ENCODE measurements at regions not wholly inside any gene's neighbourhood (a gene's known extent, or its start where the extent isn't known, plus 50 kb on each side); places are given as distances from the start of the nearest gene placed in this dataset.

GRCh38 chr5:125377141-125377540, 630.7 kb upstream of the ZNF608 start:
- no peak for DNase-seq (ENCODE audit: low read depth in 3 of 3)

- DNase-seq (ENCODE audit: low read depth in 3 of 3), result no peak
These were observed 634.9 kb upstream of the ZNF608 start for GRCh38 chr5:125381290-125381689.

- no peak for DNase-seq (ENCODE audit: low read depth in 3 of 3)
These were observed 637.6 kb upstream of the ZNF608 start for GRCh38 chr5:125384071-125384470.

- DNase-seq (ENCODE audit: low read depth in 3 of 3), result no peak
These were observed 643.9 kb upstream of the ZNF608 start for GRCh38 chr5:125390326-125390725.

- no peak for DNase-seq (ENCODE audit: low read depth in 3 of 3)
These were observed 646.9 kb upstream of the ZNF608 start for GRCh38 chr5:125393221-125393815.

GRCh38 chr5:125394661-125395280, 648.3 kb upstream of the ZNF608 start:
- no peak for DNase-seq (ENCODE audit: low read depth in 3 of 3)

GRCh38 chr5:125396462-125396861, 650.0 kb upstream of the ZNF608 start:
- DNase-seq (ENCODE audit: low read depth in 3 of 3), result no peak

GRCh38 chr5:125398466-125398865, 652.0 kb upstream of the ZNF608 start:
- no peak for DNase-seq (ENCODE audit: low read depth in 3 of 3)

- no peak for DNase-seq (ENCODE audit: low read depth in 3 of 3)
These were observed 653.4 kb upstream of the ZNF608 start for GRCh38 chr5:125399885-125400284.

- no peak for DNase-seq (ENCODE audit: low read depth in 3 of 3)
These were observed 655.5 kb upstream of the ZNF608 start for GRCh38 chr5:125401724-125402622.

GRCh38 chr5:125402787-125403186, 656.3 kb upstream of the ZNF608 start:
- no peak for DNase-seq (ENCODE audit: low read depth in 3 of 3)

GRCh38 chr5:125404056-125404455, 657.6 kb upstream of the ZNF608 start:
- no peak for DNase-seq (ENCODE audit: low read depth in 3 of 3)

GRCh38 chr5:125408448-125409233, 662.2 kb upstream of the ZNF608 start:
- DNase-seq (ENCODE audit: low read depth in 3 of 3), result no peak

GRCh38 chr5:125409234-125409860, 662.9 kb upstream of the ZNF608 start:
- DNase-seq (ENCODE audit: low read depth in 3 of 3), result no peak

- DNase-seq (ENCODE audit: low read depth in 3 of 3), result no peak
These were observed 663.6 kb upstream of the ZNF608 start for GRCh38 chr5:125409861-125410536.

GRCh38 chr5:125410537-125411070, 664.2 kb upstream of the ZNF608 start:
- no peak for DNase-seq (ENCODE audit: low read depth in 3 of 3)

- no peak for DNase-seq (ENCODE audit: low read depth in 3 of 3)
These were observed 664.8 kb upstream of the ZNF608 start for GRCh38 chr5:125411071-125411743.

- DNase-seq (ENCODE audit: low read depth in 3 of 3), result no peak
These were observed 665.5 kb upstream of the ZNF608 start for GRCh38 chr5:125411744-125412560.

Data from stimulated activated CD4-positive, alpha-beta T cell treated with anti-CD3 and anti-CD28 coated beads, TNF-alpha, amount 100 ng/mL, for 4 hours (primary cell).